ENCODE measurements at regions not wholly inside any gene's neighbourhood (a gene's known extent, or its start where the extent isn't known, plus 50 kb on each side); places are given as distances from the start of the nearest gene placed in this dataset.

- Histone ChIP-seq H2AK5ac (ENCODE audit: low read length) (no peak overlapping the region), H3K4me3 (ENCODE audit: low read length) (no peak overlapping the region), H2BK120ac (ENCODE audit: low read depth, low read length) (no peak overlapping the region), H4K8ac (ENCODE audit: low read depth, low read length) (no peak overlapping the region), H3K18ac (ENCODE audit: low read length) (no peak overlapping the region), H3K79me2 (ENCODE audit: control insufficient read depth, insufficient read depth, low read length) (no peaks in the 10 kb centered on the region), H3K56ac (ENCODE audit: low read length) (no peak overlapping the region), H3K4me2 (ENCODE audit: low read length) (no peak overlapping the region), H3K4ac (ENCODE audit: low read depth, low read length) (no peak overlapping the region), H3K4me1 (ENCODE audit: control insufficient read depth, low read depth, low read length) (no peaks in the 10 kb centered on the region), H3K36me3 (ENCODE audit: control insufficient read depth, insufficient read depth, low read length) (no peaks in the 10 kb centered on the region), H4K5ac (ENCODE audit: low read length) (no peak overlapping the region), H2BK15ac (replicated peaks; ENCODE audit: low read depth) (no peak overlapping the region), H3K27ac (ENCODE audit: low read depth, low read length) (no peak overlapping the region), H3K9ac (ENCODE audit: low read length) (no peak overlapping the region), H3K23ac (ENCODE audit: low read length) (no peak overlapping the region), H3K27me3 (ENCODE audit: insufficient read depth, low read length, poor library complexity) (no peaks in the 10 kb centered on the region), H3K79me1 (ENCODE audit: low read length) (no peaks in the 10 kb centered on the region), H2BK5ac (ENCODE audit: low read length) (no peak overlapping the region)
- WGBS (ENCODE audit: extremely low coverage, insufficient coverage, low lambda C conversion rate): no CpG with 5 or more reads among the region's 1 CpG
- DNase-seq: no peak
Measured at GRCh38 chr1:213435715-213436114, 384.7 kb downstream of the RPS6KC1 start.

DNA sequence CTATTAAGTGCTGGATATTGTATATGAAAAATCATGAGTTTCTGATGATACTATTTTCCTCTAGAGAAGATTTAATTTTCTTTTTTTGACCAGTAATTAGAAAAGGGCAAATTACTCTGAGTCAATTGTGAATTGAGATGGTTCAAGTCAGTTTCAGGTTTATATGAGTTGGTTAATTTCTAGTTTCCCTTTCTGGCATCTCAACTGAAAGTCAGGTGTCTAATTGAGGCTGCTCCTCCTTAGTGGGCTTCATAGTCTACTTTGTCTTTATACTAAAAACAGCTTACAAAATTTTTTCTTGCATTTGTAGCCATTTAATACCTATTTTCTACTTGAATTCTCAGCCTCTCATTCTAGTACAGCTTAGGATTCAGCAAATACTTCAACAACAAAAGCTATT is 387.3 kb downstream of the RPS6KC1 start:
- Histone ChIP-seq H3K36me3 (ENCODE audit: control insufficient read depth, insufficient read depth, low read length) (no peaks in the 10 kb centered on the region), H4K8ac (ENCODE audit: low read depth, low read length) (no peak overlapping the region), H3K56ac (ENCODE audit: low read length) (no peak overlapping the region), H3K4me2 (ENCODE audit: low read length) (no peak overlapping the region), H3K4me1 (ENCODE audit: control insufficient read depth, low read depth, low read length) (no peaks in the 10 kb centered on the region), H3K79me2 (ENCODE audit: control insufficient read depth, insufficient read depth, low read length) (no peaks in the 10 kb centered on the region), H3K27me3 (ENCODE audit: insufficient read depth, low read length, poor library complexity) (no peaks in the 10 kb centered on the region), H3K79me1 (ENCODE audit: low read length) (no peaks in the 10 kb centered on the region), H3K4me3 (ENCODE audit: low read length) (no peak overlapping the region), H3K23ac (ENCODE audit: low read length) (no peak overlapping the region), H3K4ac (ENCODE audit: low read depth, low read length) (no peak overlapping the region), H3K18ac (ENCODE audit: low read length) (no peak overlapping the region), H2BK15ac (replicated peaks; ENCODE audit: low read depth) (no peak overlapping the region), H2BK5ac (ENCODE audit: low read length) (no peak overlapping the region), H3K9ac (ENCODE audit: low read length) (no peak overlapping the region), H4K5ac (ENCODE audit: low read length) (no peak overlapping the region), H2AK5ac (ENCODE audit: low read length) (no peak overlapping the region), H3K27ac (ENCODE audit: low read depth, low read length) (no peak overlapping the region), H2BK120ac (ENCODE audit: low read depth, low read length) (no peak overlapping the region)
- no peak for DNase-seq

- no peak overlapping the region for H2AK5ac ChIP-seq (ENCODE audit: low read length)
- H3K79me2 ChIP-seq (ENCODE audit: control insufficient read depth, insufficient read depth, low read length): no peaks in the 10 kb centered on the region
- H3K79me1 ChIP-seq (ENCODE audit: low read length): no peaks in the 10 kb centered on the region
- no peak overlapping the region for H3K27ac ChIP-seq (ENCODE audit: low read depth, low read length)
- H2BK15ac ChIP-seq (replicated peaks; ENCODE audit: low read depth): no peak overlapping the region
- H3K27me3 ChIP-seq (ENCODE audit: insufficient read depth, low read length, poor library complexity): no peaks in the 10 kb centered on the region
- H3K4me1 ChIP-seq (ENCODE audit: control insufficient read depth, low read depth, low read length): no peaks in the 10 kb centered on the region
- H2BK5ac ChIP-seq (ENCODE audit: low read length): no peak overlapping the region
- H3K56ac ChIP-seq (ENCODE audit: low read length): no peak overlapping the region
- no peak for DNase-seq
- H3K18ac ChIP-seq (ENCODE audit: low read length): no peak overlapping the region
- H3K23ac ChIP-seq (ENCODE audit: low read length): no peak overlapping the region
- no peak overlapping the region for H4K8ac ChIP-seq (ENCODE audit: low read depth, low read length)
- no peak overlapping the region for H4K5ac ChIP-seq (ENCODE audit: low read length)
- H2BK120ac ChIP-seq (ENCODE audit: low read depth, low read length): no peak overlapping the region
- H3K9ac ChIP-seq (ENCODE audit: low read length): no peak overlapping the region
- H3K4me2 ChIP-seq (ENCODE audit: low read length): no peak overlapping the region
- WGBS (ENCODE audit: extremely low coverage, insufficient coverage, low lambda C conversion rate): no CpG with 5 or more reads among the region's 2 CpGs
- no peak overlapping the region for H3K4ac ChIP-seq (ENCODE audit: low read depth, low read length)
- no peaks in the 10 kb centered on the region for H3K36me3 ChIP-seq (ENCODE audit: control insufficient read depth, insufficient read depth, low read length)
- no peak overlapping the region for H3K4me3 ChIP-seq (ENCODE audit: low read length)
Measured at GRCh38 chr1:213439703-213440102, 388.7 kb downstream of the RPS6KC1 start.

DNA sequence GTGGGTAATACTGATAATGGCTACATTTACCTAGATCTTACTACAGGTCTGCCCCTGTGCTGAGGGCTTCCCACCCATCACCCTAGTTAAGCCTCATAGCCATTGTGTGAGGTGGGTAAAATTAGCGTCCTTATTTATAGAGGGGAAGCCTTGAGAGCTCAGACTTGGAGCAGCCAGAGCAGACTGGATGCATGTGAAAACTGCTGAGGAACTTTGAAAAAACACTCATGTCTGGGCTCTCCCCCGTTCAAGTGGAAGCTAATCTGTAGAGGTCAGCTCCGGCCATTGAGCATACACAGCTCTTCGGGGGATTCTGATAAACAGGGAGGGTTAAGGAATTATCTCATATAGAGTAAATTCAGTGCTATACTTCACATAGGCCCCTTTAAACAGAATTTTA is 389.7 kb downstream of the RPS6KC1 start:
- Histone ChIP-seq H3K4me3 (ENCODE audit: low read length) (no peak overlapping the region), H4K8ac (ENCODE audit: low read depth, low read length) (no peak overlapping the region), H2BK120ac (ENCODE audit: low read depth, low read length) (no peak overlapping the region), H3K27ac (ENCODE audit: low read depth, low read length) (no peak overlapping the region), H2BK5ac (ENCODE audit: low read length) (no peak overlapping the region), H3K18ac (ENCODE audit: low read length) (no peak overlapping the region), H2AK5ac (ENCODE audit: low read length) (no peak overlapping the region), H3K4ac (ENCODE audit: low read depth, low read length) (no peak overlapping the region), H3K4me1 (ENCODE audit: control insufficient read depth, low read depth, low read length) (no peaks in the 10 kb centered on the region), H2BK15ac (replicated peaks; ENCODE audit: low read depth) (no peak overlapping the region), H3K23ac (ENCODE audit: low read length) (no peak overlapping the region), H3K27me3 (ENCODE audit: insufficient read depth, low read length, poor library complexity) (no peaks in the 10 kb centered on the region), H3K4me2 (ENCODE audit: low read length) (no peak overlapping the region), H3K56ac (ENCODE audit: low read length) (no peak overlapping the region), H3K79me1 (ENCODE audit: low read length) (no peaks in the 10 kb centered on the region), H3K9ac (ENCODE audit: low read length) (no peak overlapping the region), H3K36me3 (ENCODE audit: control insufficient read depth, insufficient read depth, low read length) (no peaks in the 10 kb centered on the region), H4K5ac (ENCODE audit: low read length) (no peak overlapping the region), H3K79me2 (ENCODE audit: control insufficient read depth, insufficient read depth, low read length) (no peaks in the 10 kb centered on the region)
- WGBS (ENCODE audit: extremely low coverage, insufficient coverage, low lambda C conversion rate): no CpG with 5 or more reads among the region's 4 CpGs
- no peak for DNase-seq

DNA sequence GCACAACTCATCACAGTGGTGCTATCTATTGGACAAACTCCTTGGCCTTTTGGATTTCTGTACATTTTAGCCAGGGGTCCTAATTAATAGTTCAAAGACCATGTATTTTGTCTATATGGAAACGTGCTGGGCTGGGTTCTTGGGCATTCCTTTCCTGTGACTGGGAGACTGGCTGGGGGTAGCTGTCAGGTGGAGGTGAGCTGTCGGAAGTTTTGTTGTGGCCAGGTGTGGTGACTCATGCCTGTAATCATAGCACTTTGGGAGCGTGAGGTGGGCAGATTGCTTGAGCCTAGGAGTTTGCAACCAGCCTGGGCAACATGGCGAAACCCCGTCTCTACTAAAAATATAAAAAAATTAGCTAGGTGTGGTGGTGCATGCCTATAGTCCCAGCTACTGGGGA is 392.4 kb downstream of the RPS6KC1 start:
- H3K4ac ChIP-seq (ENCODE audit: low read depth, low read length): no peak overlapping the region
- no peaks in the 10 kb centered on the region for H3K79me1 ChIP-seq (ENCODE audit: low read length)
- H2AK5ac ChIP-seq (ENCODE audit: low read length): no peak overlapping the region
- DNase-seq: peak; percentile 23
- no peak overlapping the region for H2BK5ac ChIP-seq (ENCODE audit: low read length)
- H4K5ac ChIP-seq (ENCODE audit: low read length): no peak overlapping the region
- H3K4me1 ChIP-seq (ENCODE audit: control insufficient read depth, low read depth, low read length): no peaks in the 10 kb centered on the region
- H3K9ac ChIP-seq (ENCODE audit: low read length): no peak overlapping the region
- H2BK120ac ChIP-seq (ENCODE audit: low read depth, low read length): no peak overlapping the region
- no peaks in the 10 kb centered on the region for H3K79me2 ChIP-seq (ENCODE audit: control insufficient read depth, insufficient read depth, low read length)
- H3K4me2 ChIP-seq (ENCODE audit: low read length): no peak overlapping the region
- H3K56ac ChIP-seq (ENCODE audit: low read length): no peak overlapping the region
- H3K18ac ChIP-seq (ENCODE audit: low read length): no peak overlapping the region
- H2BK15ac ChIP-seq (replicated peaks; ENCODE audit: low read depth): no peak overlapping the region
- H3K4me3 ChIP-seq (ENCODE audit: low read length): no peak overlapping the region
- H3K27ac ChIP-seq (ENCODE audit: low read depth, low read length): no peak overlapping the region
- no peak overlapping the region for H4K8ac ChIP-seq (ENCODE audit: low read depth, low read length)
- WGBS (ENCODE audit: extremely low coverage, insufficient coverage, low lambda C conversion rate): no CpG with 5 or more reads among the region's 5 CpGs
- no peaks in the 10 kb centered on the region for H3K36me3 ChIP-seq (ENCODE audit: control insufficient read depth, insufficient read depth, low read length)
- no peak overlapping the region for H3K23ac ChIP-seq (ENCODE audit: low read length)
- H3K27me3 ChIP-seq (ENCODE audit: insufficient read depth, low read length, poor library complexity): no peaks in the 10 kb centered on the region

GRCh38 chr1:213444224-213444623 is 393.2 kb downstream of the RPS6KC1 start:
- Histone ChIP-seq H3K79me1 (ENCODE audit: low read length) (no peaks in the 10 kb centered on the region), H3K79me2 (ENCODE audit: control insufficient read depth, insufficient read depth, low read length) (no peaks in the 10 kb centered on the region), H4K8ac (ENCODE audit: low read depth, low read length) (no peak overlapping the region), H2BK120ac (ENCODE audit: low read depth, low read length) (no peak overlapping the region), H3K4me3 (ENCODE audit: low read length) (no peak overlapping the region), H3K9ac (ENCODE audit: low read length) (no peak overlapping the region), H3K23ac (ENCODE audit: low read length) (no peak overlapping the region), H3K18ac (ENCODE audit: low read length) (no peak overlapping the region), H2BK15ac (replicated peaks; ENCODE audit: low read depth) (no peak overlapping the region), H3K4me1 (ENCODE audit: control insufficient read depth, low read depth, low read length) (no peaks in the 10 kb centered on the region), H2AK5ac (ENCODE audit: low read length) (no peak overlapping the region), H4K5ac (ENCODE audit: low read length) (no peak overlapping the region), H2BK5ac (ENCODE audit: low read length) (no peak overlapping the region), H3K4ac (ENCODE audit: low read depth, low read length) (no peak overlapping the region), H3K36me3 (ENCODE audit: control insufficient read depth, insufficient read depth, low read length) (no peaks in the 10 kb centered on the region), H3K56ac (ENCODE audit: low read length) (no peak overlapping the region), H3K4me2 (ENCODE audit: low read length) (no peak overlapping the region), H3K27ac (ENCODE audit: low read depth, low read length) (no peak overlapping the region), H3K27me3 (ENCODE audit: insufficient read depth, low read length, poor library complexity) (no peaks in the 10 kb centered on the region)
- no peak for DNase-seq
- WGBS (ENCODE audit: extremely low coverage, insufficient coverage, low lambda C conversion rate): no CpG with 5 or more reads among the region's 6 CpGs

All from mesendoderm (in vitro differentiated cells).